ENCODE measurements at regions not wholly inside any gene's neighbourhood (a gene's known extent, or its start where the extent isn't known, plus 50 kb on each side); places are given as distances from the start of the nearest gene placed in this dataset.

GRCh38 chr5:118628660-118629354 lies 359.5 kb downstream of the DTWD2 start:
- no peak for DNase-seq
- ChIA-PET POLR2A (no interaction called here), CTCF (no interaction called here)
- no peaks in the 10 kb centered on the region for H3K4me1 Mint-ChIP-seq
- H3K27me3 Mint-ChIP-seq: no peaks in the 10 kb centered on the region
- TF ChIP-seq, protein P1, sequence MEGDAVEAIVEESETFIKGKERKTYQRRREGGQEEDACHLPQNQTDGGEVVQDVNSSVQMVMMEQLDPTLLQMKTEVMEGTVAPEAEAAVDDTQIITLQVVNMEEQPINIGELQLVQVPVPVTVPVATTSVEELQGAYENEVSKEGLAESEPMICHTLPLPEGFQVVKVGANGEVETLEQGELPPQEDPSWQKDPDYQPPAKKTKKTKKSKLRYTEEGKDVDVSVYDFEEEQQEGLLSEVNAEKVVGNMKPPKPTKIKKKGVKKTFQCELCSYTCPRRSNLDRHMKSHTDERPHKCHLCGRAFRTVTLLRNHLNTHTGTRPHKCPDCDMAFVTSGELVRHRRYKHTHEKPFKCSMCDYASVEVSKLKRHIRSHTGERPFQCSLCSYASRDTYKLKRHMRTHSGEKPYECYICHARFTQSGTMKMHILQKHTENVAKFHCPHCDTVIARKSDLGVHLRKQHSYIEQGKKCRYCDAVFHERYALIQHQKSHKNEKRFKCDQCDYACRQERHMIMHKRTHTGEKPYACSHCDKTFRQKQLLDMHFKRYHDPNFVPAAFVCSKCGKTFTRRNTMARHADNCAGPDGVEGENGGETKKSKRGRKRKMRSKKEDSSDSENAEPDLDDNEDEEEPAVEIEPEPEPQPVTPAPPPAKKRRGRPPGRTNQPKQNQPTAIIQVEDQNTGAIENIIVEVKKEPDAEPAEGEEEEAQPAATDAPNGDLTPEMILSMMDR (IDR thresholded peaks at IDR 0.05): no peak
- ATAC-seq (ENCODE audit: low read depth): no peak
- H3K27ac Mint-ChIP-seq: no peak overlapping the region
- no peak overlapping the region for H3K4me3 Mint-ChIP-seq
- intact Hi-C loops (cut with micrococcal nuclease): no loop called here
- H3K36me3 Mint-ChIP-seq (ENCODE audit: low read depth): no peaks in the 10 kb centered on the region
- peaks cover 2% of the 10 kb centered on the region for H3K9me3 Mint-ChIP-seq

DNA sequence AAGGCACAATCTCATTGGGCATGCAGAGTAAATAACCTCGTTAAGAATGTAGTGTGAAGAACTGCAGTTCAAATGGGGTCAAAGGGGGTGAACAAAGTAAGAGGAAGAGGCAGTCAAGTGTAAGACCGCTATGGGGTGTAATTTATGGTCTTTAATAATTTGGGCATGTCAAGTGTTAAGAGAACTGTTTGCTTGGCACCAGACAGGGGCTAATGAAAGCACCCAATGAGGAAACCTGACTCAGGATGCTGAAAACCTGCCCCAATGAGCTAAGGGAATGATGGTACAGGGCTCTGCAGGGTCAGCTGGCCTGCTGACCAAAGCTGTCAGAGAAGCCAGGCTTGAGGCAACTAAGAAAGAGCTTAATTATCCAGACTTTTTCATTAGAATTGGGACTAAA lies 368.1 kb downstream of the DTWD2 start:
- CTCF ChIA-PET: no interaction called here
- H3K4me3 Mint-ChIP-seq: no peak overlapping the region
- H3K9me3 Mint-ChIP-seq: no peaks in the 10 kb centered on the region
- ATAC-seq (ENCODE audit: low read depth) (no peak), DNase-seq (no peak)
- TF ChIP-seq, protein P1 (IDR thresholded peaks at IDR 0.05): no peak
- POLR2A ChIA-PET: no interaction called here
- H3K4me1 Mint-ChIP-seq: no peaks in the 10 kb centered on the region
- no peaks in the 10 kb centered on the region for H3K36me3 Mint-ChIP-seq (ENCODE audit: low read depth)
- intact Hi-C loops (cut with micrococcal nuclease): no loop called here
- no peak overlapping the region for H3K27ac Mint-ChIP-seq
- peaks cover 3% of the 10 kb centered on the region for H3K27me3 Mint-ChIP-seq

DNA sequence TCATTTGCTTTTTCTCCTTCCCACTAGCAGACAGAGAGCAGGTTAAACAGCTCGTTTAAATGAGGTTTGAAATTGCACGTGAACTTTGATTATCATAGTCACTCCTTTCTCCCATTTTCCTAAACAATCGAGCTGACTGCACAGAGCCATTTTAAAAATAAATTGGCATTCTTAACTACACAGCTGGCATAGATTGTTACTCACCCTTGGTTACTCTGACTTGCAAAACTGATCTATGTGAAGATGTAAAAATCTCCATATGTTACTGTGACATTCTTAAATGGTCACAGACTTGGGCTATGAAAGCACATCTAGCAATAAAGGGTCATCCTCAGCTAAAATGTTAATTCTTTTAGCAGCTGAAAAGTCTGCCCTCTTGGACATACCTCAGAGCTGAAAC lies 368.5 kb downstream of the DTWD2 start:
- no peaks in the 10 kb centered on the region for H3K4me1 Mint-ChIP-seq
- no peaks in the 10 kb centered on the region for H3K36me3 Mint-ChIP-seq (ENCODE audit: low read depth)
- ATAC-seq (ENCODE audit: low read depth) (no peak), DNase-seq (no peak)
- H3K27me3 Mint-ChIP-seq: peaks cover 3% of the 10 kb centered on the region
- TF ChIP-seq, protein P1 (IDR thresholded peaks at IDR 0.05): no peak
- H3K9me3 Mint-ChIP-seq: no peaks in the 10 kb centered on the region
- intact Hi-C loops (cut with micrococcal nuclease): no loop called here
- POLR2A ChIA-PET: no interaction called here
- H3K27ac Mint-ChIP-seq: no peak overlapping the region
- no peak overlapping the region for H3K4me3 Mint-ChIP-seq
- CTCF ChIA-PET: no interaction called here

DNA sequence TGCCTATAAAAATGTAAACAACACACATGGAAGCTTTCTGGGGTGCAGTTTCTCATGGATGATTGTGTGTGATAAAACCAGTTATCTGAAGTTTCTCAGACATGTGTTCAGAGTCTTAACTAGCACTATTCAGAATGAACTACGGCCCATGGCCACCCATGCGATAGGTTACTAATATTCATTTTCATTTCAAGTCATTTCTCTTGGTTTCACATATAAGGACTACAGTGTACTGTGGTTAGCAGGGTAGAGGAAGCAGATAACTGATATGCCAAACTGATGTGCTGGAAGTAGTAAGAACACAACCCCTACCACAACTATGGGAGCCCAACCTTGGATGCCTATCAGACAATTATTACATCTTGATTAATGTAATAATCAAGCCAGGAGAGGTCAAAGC lies 372.1 kb downstream of the DTWD2 start:
- DNase-seq: no peak
- H3K27me3 Mint-ChIP-seq: peaks cover 9% of the 10 kb centered on the region
- no peaks in the 10 kb centered on the region for H3K36me3 Mint-ChIP-seq (ENCODE audit: low read depth)
- no peaks in the 10 kb centered on the region for H3K4me1 Mint-ChIP-seq
- intact Hi-C loops (cut with micrococcal nuclease): no loop called here
- no peak overlapping the region for H3K4me3 Mint-ChIP-seq
- ATAC-seq (ENCODE audit: low read depth): no peak
- H3K27ac Mint-ChIP-seq: no peak overlapping the region
- POLR2A ChIA-PET: no interaction called here
- CTCF ChIA-PET: no interaction called here
- TF ChIP-seq, protein P1 (IDR thresholded peaks at IDR 0.05): no peak
- no peaks in the 10 kb centered on the region for H3K9me3 Mint-ChIP-seq

DNA sequence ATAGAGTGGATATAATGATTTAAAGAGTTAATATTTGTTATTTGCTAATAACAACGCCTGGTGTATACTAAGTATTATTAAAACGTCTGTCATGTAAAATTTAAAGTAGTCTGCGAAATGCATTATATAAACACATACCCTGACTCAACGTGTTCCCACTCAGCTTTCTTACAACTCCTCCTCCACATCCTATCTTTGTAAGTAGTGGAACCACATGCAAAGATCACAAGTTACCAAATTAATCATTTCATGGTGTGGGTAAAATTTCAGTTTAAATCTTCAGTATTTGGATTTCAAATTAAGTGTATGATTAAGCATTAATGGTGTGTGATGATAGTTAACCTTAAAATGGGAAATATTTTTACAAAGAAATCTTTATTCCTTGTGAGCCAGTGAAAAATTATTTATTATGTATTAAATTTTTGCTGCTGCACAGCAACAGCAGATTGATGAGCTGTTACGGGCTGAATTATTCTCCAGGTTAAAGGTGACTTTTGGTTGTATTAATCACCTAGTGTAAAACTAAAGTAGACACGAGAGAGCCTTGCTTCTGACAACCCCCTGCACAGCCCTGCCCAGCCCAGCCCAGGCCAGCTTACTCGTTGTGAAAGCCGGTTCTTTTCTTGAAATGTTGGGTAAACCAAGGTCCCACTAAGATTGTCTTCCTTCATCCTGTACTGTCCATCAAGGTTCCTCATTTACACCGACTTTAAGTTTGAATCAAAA lies 373.5 kb downstream of the DTWD2 start:
- H3K27me3 Mint-ChIP-seq: peaks cover 6% of the 10 kb centered on the region
- TF ChIP-seq, protein P1 (IDR thresholded peaks at IDR 0.05): no peak
- intact Hi-C loops (cut with micrococcal nuclease): no loop called here

More for the DNA sequence above, 373.5 kb downstream of the DTWD2 start:
- no peak overlapping the region for H3K27ac Mint-ChIP-seq
- H3K36me3 Mint-ChIP-seq (ENCODE audit: low read depth): no peaks in the 10 kb centered on the region
- ATAC-seq (ENCODE audit: low read depth): no peak
- no peak overlapping the region for H3K4me3 Mint-ChIP-seq
- ChIA-PET CTCF (no interaction called here), POLR2A (no interaction called here)
- no peaks in the 10 kb centered on the region for H3K4me1 Mint-ChIP-seq
- H3K9me3 Mint-ChIP-seq: no peaks in the 10 kb centered on the region
- no peak for DNase-seq

All from activated B cell treated with CpG ODN at 0.5 μM for 24 hours (primary cell).